Ishikawa (cell line): ENCODE measurements at regions not wholly inside any gene's neighbourhood (a gene's known extent, or its start where the extent isn't known, plus 50 kb on each side); places are given as distances from the start of the nearest gene placed in this dataset.

ENCODE experiments used
- CEBPB ChIP-seq: IDR thresholded peaks from 2 replicates; pipeline ENCODE4 v1.6.1; 2012
- CREB1 ChIP-seq: IDR thresholded peaks from 2 replicates; pipeline ENCODE4 v1.6.1; 2012; ENCODE audit warnings: low read depth
- FOXM1 ChIP-seq: IDR thresholded peaks from 2 replicates; pipeline ENCODE4 v1.6.1; 2012; ENCODE audit warnings: low read depth, borderline replicate concordance
- RAD21 ChIP-seq: IDR thresholded peaks from 2 replicates; pipeline ENCODE4 v1.6.1; 2012; ENCODE audit warnings: low read depth
- TAF1 ChIP-seq: IDR thresholded peaks from 2 replicates; pipeline ENCODE4 v1.6.1; 2012; ENCODE audit warnings: low read depth, mild to moderate bottlenecking
- YY1 ChIP-seq: IDR thresholded peaks from 2 replicates; pipeline ENCODE4 v1.6.1; 2012; ENCODE audit warnings: low read depth
- ZBTB7A ChIP-seq: IDR thresholded peaks from 2 replicates; pipeline ENCODE4 v1.6.1; 2012; ENCODE audit warnings: low read depth
- TF ChIP-seq, protein P1 (sequence below): IDR thresholded peaks from 2 replicates; pipeline ENCODE4 v1.6.1; 2012; ENCODE audit warnings: low read depth, mild to moderate bottlenecking
- TF ChIP-seq, protein P2 (sequence below): IDR thresholded peaks from 2 replicates; pipeline ENCODE4 v1.6.1; 2012
- TF ChIP-seq, protein P3 (sequence below): IDR thresholded peaks from 2 replicates; pipeline ENCODE4 v1.6.1; 2012

DNA sequence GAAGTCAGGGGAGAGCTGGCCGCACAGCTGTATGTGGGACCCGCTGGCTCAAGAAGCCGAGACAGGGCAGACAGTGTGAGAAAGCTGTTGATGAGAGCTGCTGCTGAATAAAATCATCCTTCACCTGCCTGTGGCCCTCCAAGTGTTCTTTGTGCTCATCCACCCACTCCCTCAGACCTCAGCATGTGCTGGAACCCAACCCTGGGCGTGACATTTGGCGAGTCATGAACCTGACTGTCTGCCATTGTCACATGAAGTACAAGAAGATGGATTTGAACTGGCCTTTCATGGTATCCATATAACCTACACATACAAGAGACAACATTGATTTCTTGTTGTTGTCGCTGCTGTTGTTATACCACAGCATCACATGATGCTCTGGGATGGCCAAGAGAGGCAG, 139.7 kb upstream of the PLCXD3 start:
- TF ChIP-seq ZBTB7A: no peak
- TF ChIP-seq CEBPB: no peak
- no peak for TF ChIP-seq YY1
- TF ChIP-seq, protein P1, sequence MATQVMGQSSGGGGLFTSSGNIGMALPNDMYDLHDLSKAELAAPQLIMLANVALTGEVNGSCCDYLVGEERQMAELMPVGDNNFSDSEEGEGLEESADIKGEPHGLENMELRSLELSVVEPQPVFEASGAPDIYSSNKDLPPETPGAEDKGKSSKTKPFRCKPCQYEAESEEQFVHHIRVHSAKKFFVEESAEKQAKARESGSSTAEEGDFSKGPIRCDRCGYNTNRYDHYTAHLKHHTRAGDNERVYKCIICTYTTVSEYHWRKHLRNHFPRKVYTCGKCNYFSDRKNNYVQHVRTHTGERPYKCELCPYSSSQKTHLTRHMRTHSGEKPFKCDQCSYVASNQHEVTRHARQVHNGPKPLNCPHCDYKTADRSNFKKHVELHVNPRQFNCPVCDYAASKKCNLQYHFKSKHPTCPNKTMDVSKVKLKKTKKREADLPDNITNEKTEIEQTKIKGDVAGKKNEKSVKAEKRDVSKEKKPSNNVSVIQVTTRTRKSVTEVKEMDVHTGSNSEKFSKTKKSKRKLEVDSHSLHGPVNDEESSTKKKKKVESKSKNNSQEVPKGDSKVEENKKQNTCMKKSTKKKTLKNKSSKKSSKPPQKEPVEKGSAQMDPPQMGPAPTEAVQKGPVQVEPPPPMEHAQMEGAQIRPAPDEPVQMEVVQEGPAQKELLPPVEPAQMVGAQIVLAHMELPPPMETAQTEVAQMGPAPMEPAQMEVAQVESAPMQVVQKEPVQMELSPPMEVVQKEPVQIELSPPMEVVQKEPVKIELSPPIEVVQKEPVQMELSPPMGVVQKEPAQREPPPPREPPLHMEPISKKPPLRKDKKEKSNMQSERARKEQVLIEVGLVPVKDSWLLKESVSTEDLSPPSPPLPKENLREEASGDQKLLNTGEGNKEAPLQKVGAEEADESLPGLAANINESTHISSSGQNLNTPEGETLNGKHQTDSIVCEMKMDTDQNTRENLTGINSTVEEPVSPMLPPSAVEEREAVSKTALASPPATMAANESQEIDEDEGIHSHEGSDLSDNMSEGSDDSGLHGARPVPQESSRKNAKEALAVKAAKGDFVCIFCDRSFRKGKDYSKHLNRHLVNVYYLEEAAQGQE: no peak
- TF ChIP-seq CREB1: no peak
- no peak for TF ChIP-seq FOXM1
- no peak for TF ChIP-seq RAD21
- no peak for TF ChIP-seq TAF1
- TF ChIP-seq, protein P2, sequence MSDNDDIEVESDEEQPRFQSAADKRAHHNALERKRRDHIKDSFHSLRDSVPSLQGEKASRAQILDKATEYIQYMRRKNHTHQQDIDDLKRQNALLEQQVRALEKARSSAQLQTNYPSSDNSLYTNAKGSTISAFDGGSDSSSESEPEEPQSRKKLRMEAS: no peak
- TF ChIP-seq, protein P3, sequence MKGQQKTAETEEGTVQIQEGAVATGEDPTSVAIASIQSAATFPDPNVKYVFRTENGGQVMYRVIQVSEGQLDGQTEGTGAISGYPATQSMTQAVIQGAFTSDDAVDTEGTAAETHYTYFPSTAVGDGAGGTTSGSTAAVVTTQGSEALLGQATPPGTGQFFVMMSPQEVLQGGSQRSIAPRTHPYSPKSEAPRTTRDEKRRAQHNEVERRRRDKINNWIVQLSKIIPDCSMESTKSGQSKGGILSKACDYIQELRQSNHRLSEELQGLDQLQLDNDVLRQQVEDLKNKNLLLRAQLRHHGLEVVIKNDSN: no peak
